AG09309 (cell line): ENCODE measurements at regions not wholly inside any gene's neighbourhood (a gene's known extent, or its start where the extent isn't known, plus 50 kb on each side); places are given as distances from the start of the nearest gene placed in this dataset.

ENCODE experiments used
- DNase-seq: peaks from one replicate; pipeline ENCODE4 v3.0.0-alpha.2; 2010; ENCODE audit warnings: low read depth
- H3K4me3 ChIP-seq: 2 replicates; pipeline ENCODE4 v1.5.1; 2011; ENCODE audit warnings: mild to moderate bottlenecking, low read depth, low read length, moderate library complexity; ENCODE audit not compliant: control insufficient read depth
- CTCF ChIP-seq: IDR thresholded peaks from 2 replicates; pipeline ENCODE4 v1.5.1; 2011; ENCODE audit warnings: mild to moderate bottlenecking, low read depth, low read length, inconsistent platforms; ENCODE audit not compliant: insufficient read depth, control insufficient read depth; ENCODE audit errors: missing control alignments

- H3K4me3 ChIP-seq: no peak overlapping the region
- no peak for DNase-seq
- no peak for TF ChIP-seq CTCF
Observed at GRCh38 chr5:126233256-126233655, 190.0 kb upstream of the GRAMD2B start.

- H3K4me3 ChIP-seq: no peak overlapping the region
- no peak for DNase-seq
- TF ChIP-seq CTCF: peak; percentile 76
Observed at GRCh38 chr5:126234563-126235195, 188.5 kb upstream of the GRAMD2B start.

DNA sequence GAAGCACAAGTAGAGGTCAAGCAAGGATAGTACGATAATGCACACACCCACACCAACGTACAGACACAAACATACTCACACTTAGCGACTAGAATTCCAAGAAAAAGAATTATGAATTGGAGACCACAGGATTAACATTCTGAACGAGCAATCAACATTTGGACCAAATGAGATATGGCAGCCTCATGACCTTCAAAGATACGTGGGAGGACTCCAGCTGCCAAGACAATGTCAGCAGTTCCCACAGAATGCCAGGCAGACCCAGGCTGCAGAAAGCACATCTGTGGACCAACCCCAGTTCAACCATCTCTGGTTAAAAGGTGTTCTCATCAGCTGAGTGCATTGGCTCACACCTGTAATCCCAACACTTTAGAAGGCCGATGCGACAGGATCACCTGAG, 187.6 kb upstream of the GRAMD2B start:
- no peak overlapping the region for H3K4me3 ChIP-seq
- no peak for TF ChIP-seq CTCF
- DNase-seq: no peak

DNA sequence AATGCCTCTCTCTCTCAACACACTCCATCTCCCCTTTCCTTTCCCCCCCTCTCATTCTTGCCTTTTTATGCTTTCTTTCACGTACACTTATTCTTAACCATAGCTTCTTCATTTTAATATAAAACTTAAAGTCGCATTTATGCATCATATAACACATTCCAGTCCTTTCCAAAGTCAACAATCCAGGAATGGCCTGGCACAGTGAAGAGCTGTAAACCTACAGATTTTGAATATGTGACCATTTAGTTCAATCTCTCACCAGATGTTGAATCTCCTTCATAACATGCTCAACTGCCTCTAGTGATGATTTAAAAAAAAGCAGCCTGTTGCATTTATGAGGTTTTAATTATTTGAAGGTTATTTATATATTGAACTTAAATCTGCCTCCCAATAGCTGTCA, 186.2 kb upstream of the GRAMD2B start:
- DNase-seq: no peak
- TF ChIP-seq CTCF: no peak
- no peak overlapping the region for H3K4me3 ChIP-seq

GRCh38 chr5:126248611-126249010, 174.6 kb upstream of the GRAMD2B start:
- DNase-seq: no peak
- no peak for TF ChIP-seq CTCF
- H3K4me3 ChIP-seq: no peak overlapping the region

DNA sequence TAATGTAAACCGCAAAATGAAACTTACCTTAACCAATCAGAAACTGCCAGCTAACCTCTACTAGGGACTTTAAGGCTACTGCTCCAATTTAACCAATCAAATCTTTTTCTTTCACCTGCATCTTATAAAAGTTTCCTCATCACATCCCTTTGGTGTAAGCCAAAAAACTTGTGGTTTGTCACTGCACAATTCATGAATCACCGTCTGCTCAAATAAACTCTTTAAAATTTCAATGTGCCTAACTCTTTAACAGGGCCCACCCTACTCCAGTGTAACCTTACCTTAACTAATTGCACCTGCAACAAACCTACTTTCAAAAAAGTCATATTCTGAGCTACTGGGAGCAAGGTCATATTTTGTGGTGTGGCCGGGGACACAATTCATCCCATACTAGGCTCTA, 172.2 kb upstream of the GRAMD2B start:
- H3K4me3 ChIP-seq: no peak overlapping the region
- no peak for DNase-seq
- TF ChIP-seq CTCF: no peak

DNA sequence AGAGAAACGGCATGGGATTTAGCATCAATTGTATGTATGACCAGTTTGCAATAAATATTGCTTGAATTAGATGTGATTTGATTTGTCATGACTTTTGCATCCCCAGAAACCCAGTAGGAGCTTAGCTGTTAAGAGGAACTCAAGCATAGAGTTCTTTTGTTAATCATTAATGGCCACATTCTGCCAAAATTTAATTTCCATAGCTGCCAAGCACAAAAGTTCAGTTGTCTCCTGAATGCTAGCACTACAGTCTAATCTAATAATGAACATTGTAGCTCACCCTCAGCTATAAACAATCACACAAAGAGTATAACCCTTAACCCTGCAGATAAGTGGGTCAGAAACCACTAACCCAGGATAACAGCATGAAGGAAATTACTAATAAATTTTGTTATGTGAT, 169.8 kb upstream of the GRAMD2B start:
- no peak overlapping the region for H3K4me3 ChIP-seq
- no peak for DNase-seq
- TF ChIP-seq CTCF: no peak
